NCI-H187 treated with DMSO at 0.1 percent for 48 hours (cell line): ENCODE measurements at regions not wholly inside any gene's neighbourhood (a gene's known extent, or its start where the extent isn't known, plus 50 kb on each side); places are given as distances from the start of the nearest gene placed in this dataset.
"Not testable (repeated sequence)": the region's sequence is repeated elsewhere in the genome, so short reads cannot be mapped to it uniquely, and the experiment has no call there.

Experiments used
- DNase-seq: peaks from one replicate; lab custom pipeline; 2025; lab: John Stamatoyannopoulos, UW

GRCh38 chr2:150847578-150847977 lies 360.1 kb upstream of the RND3 start:
- no peak for DNase-seq

DNA sequence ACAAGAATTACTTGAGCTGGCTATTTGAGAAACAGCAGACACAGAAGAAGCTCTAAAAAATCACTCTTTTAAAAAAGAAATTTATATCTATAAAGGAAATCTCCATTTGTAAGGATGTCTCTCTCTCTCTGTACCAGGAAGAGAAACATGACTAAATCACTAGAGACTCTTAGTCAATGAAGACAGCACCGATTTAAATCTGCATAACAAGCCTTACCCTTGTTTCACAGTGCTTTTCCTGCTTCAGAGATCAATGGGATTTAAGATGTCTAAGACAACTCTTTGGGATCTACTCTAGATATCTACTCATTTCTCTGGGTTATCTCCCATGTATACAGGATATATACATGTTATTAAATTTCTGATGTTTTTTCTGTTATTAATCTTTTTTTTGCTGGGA lies 359.2 kb upstream of the RND3 start:
- no peak for DNase-seq

- no peak for DNase-seq
Observed at GRCh38 chr2:150832686-150833085, 345.2 kb upstream of the RND3 start.

DNA sequence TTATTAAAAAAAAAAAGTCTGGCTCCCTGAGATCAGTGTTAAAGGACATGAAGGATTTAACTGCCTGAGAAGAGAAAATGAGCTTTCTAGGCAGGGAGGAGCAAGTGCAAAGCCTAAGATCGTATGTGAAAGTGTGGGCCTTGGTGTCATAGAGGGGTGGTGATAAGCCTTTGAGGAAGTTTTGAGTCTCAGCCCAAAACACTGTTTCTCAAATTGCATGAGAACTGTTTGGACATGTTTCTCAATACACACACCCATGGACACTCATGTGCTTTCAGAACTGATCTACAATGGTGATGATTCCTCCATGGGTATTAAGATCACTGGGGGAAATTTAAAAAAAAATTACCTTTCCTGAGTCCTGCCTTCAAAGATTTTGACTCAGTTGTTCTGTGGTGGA lies 336.7 kb upstream of the RND3 start:
- DNase-seq: no peak

GRCh38 chr2:150817422-150817821 lies 330.0 kb upstream of the RND3 start:
- DNase-seq: no peak

DNA sequence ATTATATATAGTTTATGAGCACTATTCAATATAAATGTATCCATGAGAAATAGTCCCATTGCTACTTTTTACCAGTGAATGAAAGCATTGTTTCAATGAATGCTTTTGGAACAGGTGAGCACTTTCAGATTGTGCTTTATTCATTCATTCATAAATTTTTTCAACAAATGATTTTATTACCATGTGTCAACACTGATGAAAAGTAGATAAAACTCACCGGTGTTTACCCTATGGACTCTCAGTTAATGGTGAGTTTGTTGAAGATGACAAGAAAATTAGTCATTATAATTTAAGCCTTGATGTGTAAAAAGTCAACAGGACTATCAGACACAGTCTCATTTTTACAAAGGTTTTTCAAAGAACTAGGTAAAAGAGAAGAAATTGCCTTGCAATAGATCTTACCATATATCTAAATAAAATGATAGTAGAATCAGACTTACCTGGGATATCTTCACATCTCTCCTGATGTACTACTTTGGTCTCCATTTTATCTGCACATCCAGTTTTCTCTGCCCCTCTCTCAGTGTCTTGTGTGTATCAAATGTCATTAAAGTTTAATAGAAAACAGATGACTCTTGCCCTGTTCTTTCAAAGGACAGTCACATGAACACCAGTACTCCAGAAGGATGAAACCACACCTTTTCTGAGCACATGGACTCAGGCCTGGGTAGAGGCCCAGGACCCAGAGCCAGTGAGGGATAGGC lies 325.3 kb upstream of the RND3 start:
- DNase-seq: no peak

DNA sequence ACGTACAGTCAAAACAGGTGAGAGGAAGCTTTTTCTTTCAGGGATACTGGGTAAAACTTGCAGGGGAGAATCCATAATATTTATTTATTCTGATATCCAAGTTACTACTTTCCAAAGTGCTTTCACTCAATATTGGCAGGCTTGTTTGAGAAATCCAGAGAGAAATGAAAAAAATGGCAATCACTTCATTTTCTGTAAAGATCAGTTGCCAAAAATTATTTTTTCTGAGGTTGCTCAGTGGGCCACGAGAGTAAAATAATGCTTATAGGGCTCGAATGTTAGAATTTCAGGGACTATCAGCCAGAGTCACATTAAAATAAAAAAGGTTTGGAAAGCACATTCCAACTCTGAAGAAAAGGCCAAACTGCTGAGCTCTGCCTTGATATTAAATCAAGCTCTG lies 324.6 kb upstream of the RND3 start:
- DNase-seq: no peak

DNA sequence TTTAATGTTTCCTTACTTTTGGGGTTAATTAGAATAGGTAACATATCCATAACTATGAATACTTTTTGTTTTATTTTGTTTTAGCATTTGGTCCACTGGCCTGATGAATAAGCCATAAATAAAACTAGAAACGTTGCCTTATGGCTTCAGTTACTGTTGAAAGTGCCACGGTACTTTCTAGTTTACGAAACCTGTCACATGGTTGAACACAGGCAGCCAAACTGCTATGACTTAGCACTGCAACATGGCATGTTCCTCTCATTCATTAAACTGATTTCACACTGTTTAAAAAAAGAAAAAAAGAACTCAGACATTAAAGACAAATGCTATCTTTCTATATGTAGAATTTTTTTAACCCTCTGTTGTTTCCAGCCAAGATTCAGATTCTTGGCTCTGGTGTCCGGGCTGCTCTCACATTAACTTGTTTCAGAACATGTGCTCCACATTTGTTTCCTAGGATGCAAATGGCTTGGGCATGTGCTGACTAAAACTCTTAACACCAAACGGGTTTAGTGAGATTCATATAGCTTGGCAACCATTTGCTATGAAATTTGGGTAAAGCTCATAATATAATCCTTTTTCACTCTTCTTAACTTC lies 323.9 kb upstream of the RND3 start:
- no peak for DNase-seq

DNA sequence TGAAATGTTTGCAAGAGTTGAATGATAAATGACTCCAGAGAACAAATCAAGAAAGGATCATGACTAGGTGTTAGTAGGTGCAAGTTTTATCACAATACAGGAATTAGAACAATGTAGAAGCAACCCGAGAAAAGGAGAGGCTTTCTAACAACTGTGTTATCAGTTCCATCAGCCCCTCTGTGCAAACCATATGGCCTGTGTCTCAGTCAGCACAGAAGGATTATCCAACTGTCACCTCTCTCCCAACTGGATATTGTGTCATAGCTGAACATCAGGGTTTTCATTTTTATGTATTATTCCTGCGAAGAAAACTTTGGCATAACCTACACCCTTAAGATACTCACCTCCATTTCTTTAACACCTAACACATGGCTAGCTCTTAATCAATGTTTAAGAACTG lies 321.6 kb upstream of the RND3 start:
- DNase-seq: no peak

DNA sequence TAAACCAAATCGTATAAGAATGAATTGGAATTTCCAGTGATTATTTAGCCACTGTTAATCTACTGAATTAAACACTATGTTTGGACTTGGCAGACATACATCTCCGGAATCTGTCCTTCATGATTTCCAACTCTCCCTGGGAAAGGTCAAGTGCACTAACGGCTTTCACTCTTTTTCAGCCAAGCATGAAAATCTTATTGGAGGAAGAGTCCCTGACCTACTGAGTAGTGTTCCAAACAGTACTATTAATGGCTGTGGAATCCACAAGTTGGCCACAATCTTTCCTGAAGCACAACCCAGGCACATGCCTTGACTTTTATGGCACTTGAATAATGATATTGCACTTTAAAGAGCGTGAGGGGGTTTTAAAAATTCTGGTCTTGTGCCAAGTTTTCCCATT lies 318.9 kb upstream of the RND3 start:
- no peak for DNase-seq

DNA sequence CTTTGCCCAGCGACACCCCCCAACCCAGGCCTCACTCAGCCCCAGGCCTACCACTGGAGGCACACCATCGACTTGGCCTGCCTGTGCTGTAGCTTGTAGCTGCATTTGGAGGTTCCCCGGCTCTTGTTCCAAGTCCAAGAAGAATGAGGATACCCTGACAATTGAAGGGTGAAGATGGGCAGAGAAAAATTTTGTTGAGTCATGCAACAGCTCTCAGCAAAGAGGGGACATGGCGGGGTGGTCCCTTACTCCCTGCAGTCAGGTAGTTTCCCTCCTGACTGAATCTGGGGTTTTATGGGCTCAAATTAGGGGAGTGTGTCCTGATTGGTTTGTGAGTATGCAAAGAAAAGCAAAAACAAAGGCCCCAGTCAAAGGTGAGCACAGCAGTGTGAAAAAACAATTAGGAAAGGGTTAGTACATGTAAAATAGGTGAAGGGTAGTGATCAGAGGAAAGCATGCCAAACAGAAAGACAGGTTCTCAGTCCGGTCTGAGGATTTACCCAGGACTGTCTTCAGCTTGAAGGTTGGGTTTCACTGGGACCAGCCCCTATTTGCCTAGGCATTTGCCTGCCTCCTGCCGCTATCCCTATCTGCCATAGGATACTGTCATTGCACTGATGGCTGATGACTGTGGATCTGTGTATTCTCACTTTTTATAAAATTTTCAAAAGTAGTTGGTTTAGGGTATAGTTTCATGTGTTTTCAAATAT lies 316.4 kb upstream of the RND3 start:
- no peak for DNase-seq

- no peak for DNase-seq
Observed at GRCh38 chr2:150802635-150803034, 315.2 kb upstream of the RND3 start.

GRCh38 chr2:150796236-150796635 lies 308.8 kb upstream of the RND3 start:
- DNase-seq: not testable (repeated sequence)

- DNase-seq: no peak
Observed at GRCh38 chr2:150792780-150793300, 305.4 kb upstream of the RND3 start.

DNA sequence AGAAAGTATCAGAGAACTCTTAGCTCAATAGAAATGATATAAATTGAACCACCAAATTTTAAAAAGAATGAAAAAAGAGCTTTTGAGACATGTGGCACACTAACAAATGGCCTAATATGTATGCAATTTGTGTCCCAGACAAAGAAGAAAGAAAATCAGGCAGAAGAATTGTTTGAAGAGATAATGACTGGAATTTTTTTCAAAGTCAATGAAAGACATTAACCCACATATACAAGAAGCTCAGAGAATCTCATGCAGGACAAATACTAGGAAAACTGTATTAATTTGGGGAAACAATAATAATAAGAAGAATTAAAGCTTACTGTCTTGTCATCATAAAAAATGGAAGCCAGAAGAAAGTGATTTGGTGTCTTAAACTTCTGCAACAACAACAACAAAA lies 304.1 kb upstream of the RND3 start:
- DNase-seq: no peak

- no peak for DNase-seq
Observed at GRCh38 chr2:150789376-150789905, 302.0 kb upstream of the RND3 start.

DNA sequence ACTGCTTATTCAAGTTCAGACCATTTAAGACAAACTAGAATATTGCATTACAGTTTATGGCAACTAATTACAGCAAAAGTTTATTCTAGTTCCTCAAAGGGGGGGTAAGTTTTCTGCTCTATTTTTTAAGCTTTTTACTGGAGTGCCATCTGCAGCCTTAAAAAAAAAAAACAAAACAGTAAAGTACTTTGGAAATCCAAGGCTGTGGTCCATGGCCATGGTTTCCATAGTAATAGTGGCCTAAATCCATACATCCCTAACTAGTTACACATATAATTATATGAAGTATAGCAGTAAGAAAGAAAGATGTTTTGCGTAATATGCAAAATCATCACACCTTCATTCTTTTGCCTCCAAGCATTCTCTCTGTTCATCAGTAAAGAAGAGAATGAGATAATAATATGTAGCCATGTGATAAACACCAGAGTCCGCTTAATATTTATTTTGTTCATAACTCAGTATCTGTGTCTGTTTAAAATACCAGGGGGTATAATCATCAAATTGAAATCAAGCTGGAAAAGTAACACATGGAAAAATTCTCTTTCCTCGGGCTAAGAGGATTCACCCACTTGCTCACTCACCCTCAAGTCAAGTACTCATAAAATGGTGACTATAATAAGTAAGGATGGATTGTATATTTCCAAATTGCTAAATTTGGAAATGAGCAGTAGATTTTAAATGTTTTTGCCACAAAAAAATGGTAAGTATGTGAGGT lies 301.1 kb upstream of the RND3 start:
- no peak for DNase-seq

- no peak for DNase-seq
Observed at GRCh38 chr2:150787353-150788093, 300.1 kb upstream of the RND3 start.

DNA sequence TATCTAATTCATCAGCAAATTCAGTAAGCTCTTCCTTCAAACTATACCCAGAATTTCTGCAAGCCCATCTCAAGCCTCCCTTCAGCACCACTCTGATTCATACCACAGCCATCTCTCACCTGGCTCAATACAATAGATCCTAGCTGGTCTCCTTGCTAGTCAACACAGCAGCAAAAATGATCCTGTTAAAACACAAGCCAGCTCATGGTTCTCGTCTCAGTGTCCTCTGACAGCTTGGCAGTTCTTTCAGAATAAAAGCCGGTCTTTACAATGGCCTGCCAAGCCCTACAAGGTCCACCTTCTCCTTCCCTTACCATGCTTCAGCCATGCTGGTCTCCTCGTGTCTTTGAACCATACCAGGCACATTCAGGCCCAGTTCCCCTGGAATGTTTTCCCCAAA lies 296.9 kb upstream of the RND3 start:
- DNase-seq: no peak

GRCh38 chr2:150783896-150784295 lies 296.4 kb upstream of the RND3 start:
- no peak for DNase-seq

GRCh38 chr2:150783015-150783414 lies 295.5 kb upstream of the RND3 start:
- no peak for DNase-seq

- DNase-seq: no peak
Observed at GRCh38 chr2:150782613-150783012, 295.1 kb upstream of the RND3 start.
